ENCODE measurements at regions not wholly inside any gene's neighbourhood (a gene's known extent, or its start where the extent isn't known, plus 50 kb on each side); places are given as distances from the start of the nearest gene placed in this dataset.

GRCh38 chr4:183807420-183808096 lies 97.5 kb upstream of the STOX2 start:
- no peaks in the 10 kb centered on the region; the same call in 1 of the 2 replicates for H3K27me3 ChIP-seq (replicated peaks; ENCODE audit: insufficient read depth)
- no peak overlapping the region for H3K9ac ChIP-seq
- H3K9me3 ChIP-seq (ENCODE audit: low read depth), result no peaks in the 10 kb centered on the region
- H3K4me3 ChIP-seq, result no peak overlapping the region
- H3K79me2 ChIP-seq (ENCODE audit: insufficient read depth), result no peaks in the 10 kb centered on the region
- TF ChIP-seq EZH2phosphoT487 (IDR thresholded peaks at IDR 0.05; ENCODE audit: insufficient read depth, low read depth), result no peak
- no peak for TF ChIP-seq EZH2 (IDR thresholded peaks at IDR 0.05; ENCODE audit: insufficient read depth, poor library complexity, severe bottlenecking)
- 60 to 64% methylated on average over 17 to 19 of the region's 19 CpGs for WGBS, 2 experiments (ENCODE audit: low coverage in 1 of 2, low lambda C conversion rate in 2 of 2, missing lambda C conversion rate in 2 of 2)
- no peak for DNase-seq
- no peaks in the 10 kb centered on the region for H4K20me1 ChIP-seq (ENCODE audit: insufficient read depth)
- no peaks in the 10 kb centered on the region for H3F3A ChIP-seq (ENCODE audit: insufficient read depth)
- H3K36me3 ChIP-seq (ENCODE audit: low read depth), result no peaks in the 10 kb centered on the region
- no peak overlapping the region for H2AFZ ChIP-seq
- no peak overlapping the region for H3K27ac ChIP-seq
- no peaks in the 10 kb centered on the region for H3K4me1 ChIP-seq (ENCODE audit: insufficient read depth)
- no peaks in the 10 kb centered on the region for H3K9me2 ChIP-seq (ENCODE audit: insufficient read depth)
- in situ Hi-C loops (cut with MboI), result no loop called here
- H3K4me2 ChIP-seq (ENCODE audit: unreplicated experiment), result no peak overlapping the region

GRCh38 chr4:183808097-183808456 lies 97.0 kb upstream of the STOX2 start:
- H3K9me2 ChIP-seq (ENCODE audit: insufficient read depth), result no peaks in the 10 kb centered on the region
- no peak overlapping the region for H3K27ac ChIP-seq
- no peak for TF ChIP-seq EZH2phosphoT487 (IDR thresholded peaks at IDR 0.05; ENCODE audit: insufficient read depth, low read depth)
- TF ChIP-seq EZH2 (IDR thresholded peaks at IDR 0.05; ENCODE audit: insufficient read depth, poor library complexity, severe bottlenecking), result no peak
- no peaks in the 10 kb centered on the region for H3K36me3 ChIP-seq (ENCODE audit: low read depth)
- DNase-seq, result no peak
- H3K9ac ChIP-seq, result no peak overlapping the region
- in situ Hi-C loops (cut with MboI), result no loop called here
- H3K4me2 ChIP-seq (ENCODE audit: unreplicated experiment), result no peak overlapping the region
- no peaks in the 10 kb centered on the region for H3K79me2 ChIP-seq (ENCODE audit: insufficient read depth)
- H3F3A ChIP-seq (ENCODE audit: insufficient read depth), result no peaks in the 10 kb centered on the region
- no peaks in the 10 kb centered on the region for H3K9me3 ChIP-seq (ENCODE audit: low read depth)
- no peak overlapping the region for H3K4me3 ChIP-seq
- WGBS, 2 experiments (ENCODE audit: low coverage in 1 of 2, low lambda C conversion rate in 2 of 2, missing lambda C conversion rate in 2 of 2), result 63 to 69% methylated on average over 9 of the region's 9 CpGs
- no peaks in the 10 kb centered on the region; the same call in 1 of the 2 replicates for H3K27me3 ChIP-seq (replicated peaks; ENCODE audit: insufficient read depth)
- no peak overlapping the region for H2AFZ ChIP-seq
- no peaks in the 10 kb centered on the region for H3K4me1 ChIP-seq (ENCODE audit: insufficient read depth)
- no peaks in the 10 kb centered on the region for H4K20me1 ChIP-seq (ENCODE audit: insufficient read depth)

- DNase-seq, result no peak
- H3K36me3 ChIP-seq (ENCODE audit: low read depth), result no peaks in the 10 kb centered on the region
- H3K4me3 ChIP-seq, result no peak overlapping the region
- H3K27me3 ChIP-seq (replicated peaks; ENCODE audit: insufficient read depth), result no peaks in the 10 kb centered on the region; the same call in 1 of the 2 replicates
- H3F3A ChIP-seq (ENCODE audit: insufficient read depth), result no peaks in the 10 kb centered on the region
- no peaks in the 10 kb centered on the region for H3K9me3 ChIP-seq (ENCODE audit: low read depth)
- no peaks in the 10 kb centered on the region for H3K9me2 ChIP-seq (ENCODE audit: insufficient read depth)
- H3K79me2 ChIP-seq (ENCODE audit: insufficient read depth), result no peaks in the 10 kb centered on the region
- H3K9ac ChIP-seq, result no peak overlapping the region
- H4K20me1 ChIP-seq (ENCODE audit: insufficient read depth), result no peaks in the 10 kb centered on the region
- in situ Hi-C loops (cut with MboI), result no loop called here
- WGBS, 2 experiments (ENCODE audit: low coverage in 1 of 2, low lambda C conversion rate in 2 of 2, missing lambda C conversion rate in 2 of 2), result 47 to 51% methylated on average over 1 of the region's 1 CpG
- no peak overlapping the region for H3K27ac ChIP-seq
- H2AFZ ChIP-seq, result no peak overlapping the region
- TF ChIP-seq EZH2 (IDR thresholded peaks at IDR 0.05; ENCODE audit: insufficient read depth, poor library complexity, severe bottlenecking) (no peak), EZH2phosphoT487 (IDR thresholded peaks at IDR 0.05; ENCODE audit: insufficient read depth, low read depth) (no peak)
- H3K4me1 ChIP-seq (ENCODE audit: insufficient read depth), result no peaks in the 10 kb centered on the region
- H3K4me2 ChIP-seq (ENCODE audit: unreplicated experiment), result no peak overlapping the region
Measured at GRCh38 chr4:183812567-183812966, 92.5 kb upstream of the STOX2 start.

- Histone ChIP-seq H3K4me3 (no peak overlapping the region), H3K36me3 (ENCODE audit: low read depth) (no peaks in the 10 kb centered on the region), H3K9me3 (ENCODE audit: low read depth) (no peaks in the 10 kb centered on the region), H3K27me3 (replicated peaks; ENCODE audit: insufficient read depth) (no peaks in the 10 kb centered on the region; the same call in 1 of the 2 replicates), H3F3A (ENCODE audit: insufficient read depth) (no peaks in the 10 kb centered on the region), H3K4me1 (ENCODE audit: insufficient read depth) (no peaks in the 10 kb centered on the region), H3K79me2 (ENCODE audit: insufficient read depth) (no peaks in the 10 kb centered on the region), H3K27ac (no peak overlapping the region), H3K4me2 (ENCODE audit: unreplicated experiment) (no peak overlapping the region), H4K20me1 (ENCODE audit: insufficient read depth) (no peaks in the 10 kb centered on the region), H2AFZ (no peak overlapping the region), H3K9ac (no peak overlapping the region), H3K9me2 (ENCODE audit: insufficient read depth) (no peaks in the 10 kb centered on the region)
- no peak for TF ChIP-seq EZH2phosphoT487 (IDR thresholded peaks at IDR 0.05; ENCODE audit: insufficient read depth, low read depth)
- no peak for TF ChIP-seq EZH2 (IDR thresholded peaks at IDR 0.05; ENCODE audit: insufficient read depth, poor library complexity, severe bottlenecking)
- in situ Hi-C loops (cut with MboI), result no loop called here
- WGBS, 2 experiments (ENCODE audit: low coverage in 1 of 2, low lambda C conversion rate in 2 of 2, missing lambda C conversion rate in 2 of 2), result 37 to 41% methylated on average over 5 of the region's 5 CpGs
- DNase-seq, result no peak
Measured at GRCh38 chr4:183814461-183814860, 90.6 kb upstream of the STOX2 start.

Data from GM23248 (cell line).